ENCODE measurements at regions not wholly inside any gene's neighbourhood (a gene's known extent, or its start where the extent isn't known, plus 50 kb on each side); places are given as distances from the start of the nearest gene placed in this dataset.

GRCh38 chr15:31208817-31209216 lies 107.3 kb upstream of the TRPM1 start:
- ATAC-seq, result no peak
- no peak overlapping the region for H3K27ac Mint-ChIP-seq
- peaks cover 6% of the 10 kb centered on the region for H3K27me3 Mint-ChIP-seq (ENCODE audit: low read depth)
- H3K9me3 Mint-ChIP-seq, result peaks cover 27% of the 10 kb centered on the region
- H3K36me3 Mint-ChIP-seq, result peaks cover 8% of the 10 kb centered on the region; the same call in 1 of the 2 replicates
- POLR2A ChIA-PET, result no interaction called here
- CTCF ChIA-PET, result no interaction called here
- no peak for DNase-seq (ENCODE audit: low spot score)
- no peak overlapping the region for H3K4me3 Mint-ChIP-seq
- H3K4me1 Mint-ChIP-seq, result no peaks in the 10 kb centered on the region
- no peak for TF ChIP-seq ZMAT4 (CRISPR knock-in tag; IDR thresholded peaks at IDR 0.05)
- no peak for TF ChIP-seq ARID4B (CRISPR knock-in tag; IDR thresholded peaks at IDR 0.05; ENCODE audit: borderline replicate concordance)
- no peak for TF ChIP-seq HMGA2 (CRISPR knock-in tag; IDR thresholded peaks at IDR 0.05)
- no peak for TF ChIP-seq ATF1 (CRISPR knock-in tag; IDR thresholded peaks at IDR 0.05)
- no peak for TF ChIP-seq CREB1 (CRISPR knock-in tag; IDR thresholded peaks at IDR 0.05)
- TF ChIP-seq FOXJ3 (CRISPR knock-in tag; IDR thresholded peaks at IDR 0.05; ENCODE audit: borderline replicate concordance), result no peak
- TF ChIP-seq TEAD1 (CRISPR knock-in tag; IDR thresholded peaks at IDR 0.05), result no peak
- no peak for TF ChIP-seq TEAD4 (CRISPR knock-in tag; IDR thresholded peaks at IDR 0.05)
- no peak for TF ChIP-seq ATF2 (CRISPR knock-in tag; IDR thresholded peaks at IDR 0.05; ENCODE audit: borderline replicate concordance, low read depth)
- TF ChIP-seq NFYB (CRISPR knock-in tag; conservative IDR thresholded peaks at IDR 0.05; ENCODE audit: low read depth), result no peak
- no peak for TF ChIP-seq ZSCAN18 (CRISPR knock-in tag; IDR thresholded peaks at IDR 0.05)
- TF ChIP-seq AR (CRISPR knock-in tag; IDR thresholded peaks at IDR 0.05), result no peak
- TF ChIP-seq GTF2I (CRISPR knock-in tag; conservative IDR thresholded peaks at IDR 0.05), result no peak
- TF ChIP-seq SMAD4 (CRISPR knock-in tag; IDR thresholded peaks at IDR 0.05), result no peak
- TF ChIP-seq USF2 (CRISPR knock-in tag; IDR thresholded peaks at IDR 0.05), result no peak
- TF ChIP-seq ELF4 (CRISPR knock-in tag; IDR thresholded peaks at IDR 0.05; ENCODE audit: low read depth), result no peak

Data from WTC11 (cell line).